GM19193 (cell line): ENCODE measurements at regions not wholly inside any gene's neighbourhood (a gene's known extent, or its start where the extent isn't known, plus 50 kb on each side); places are given as distances from the start of the nearest gene placed in this dataset.

Source experiments
- POLR2A ChIP-seq: IDR thresholded peaks from 4 replicates; pipeline ENCODE4 v1.6.1; 2011; ENCODE audit not compliant: insufficient read depth, insufficient read length; ENCODE audit errors: extremely low read depth

DNA sequence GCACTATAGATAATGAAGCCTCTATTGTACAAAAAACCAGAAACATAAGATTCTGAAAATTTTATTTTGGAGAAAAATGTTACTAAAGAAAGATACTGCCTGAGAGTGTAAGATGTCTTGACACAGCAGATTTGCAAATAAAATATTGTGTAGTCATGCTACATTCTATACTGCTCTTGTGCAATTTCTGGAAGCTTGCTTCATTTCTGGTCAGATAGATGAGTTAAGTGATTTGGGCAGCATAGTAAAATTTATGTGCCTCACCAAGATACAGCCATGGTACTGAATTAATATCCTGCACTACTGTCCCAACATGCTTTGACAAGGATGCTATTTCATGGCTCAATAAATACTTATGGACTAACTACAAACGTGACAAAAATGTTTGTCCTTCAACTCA is 55.1 kb upstream of the STARD13 start:
- no peak for TF ChIP-seq POLR2A

DNA sequence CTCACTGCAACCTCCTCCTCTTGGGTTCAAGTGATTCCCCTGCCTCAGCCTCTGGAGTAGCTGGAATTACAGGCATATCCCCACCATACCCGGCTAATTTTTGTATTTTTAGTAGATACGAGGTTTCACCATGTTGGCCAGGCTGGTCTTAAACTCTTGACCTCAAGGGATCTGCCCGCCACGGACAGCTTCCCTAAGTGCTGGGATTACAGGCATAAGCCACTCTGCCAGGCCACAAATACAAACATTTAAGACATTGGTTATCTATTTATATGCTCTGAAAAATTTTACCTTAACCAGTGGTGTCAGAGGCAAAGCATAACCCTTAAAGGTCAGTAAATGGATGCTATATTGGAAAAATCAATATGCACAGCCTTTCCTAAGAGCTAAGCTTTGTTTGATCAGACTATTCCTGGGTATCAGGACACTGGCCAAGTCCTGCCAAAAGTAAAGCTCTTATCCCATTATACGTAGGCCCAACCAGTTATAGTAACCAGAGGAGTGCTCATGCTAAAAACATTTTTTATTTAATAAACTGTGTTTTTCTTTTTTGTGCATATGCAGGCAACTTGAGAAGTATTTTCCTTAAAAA is 56.4 kb upstream of the STARD13 start:
- no peak for TF ChIP-seq POLR2A

DNA sequence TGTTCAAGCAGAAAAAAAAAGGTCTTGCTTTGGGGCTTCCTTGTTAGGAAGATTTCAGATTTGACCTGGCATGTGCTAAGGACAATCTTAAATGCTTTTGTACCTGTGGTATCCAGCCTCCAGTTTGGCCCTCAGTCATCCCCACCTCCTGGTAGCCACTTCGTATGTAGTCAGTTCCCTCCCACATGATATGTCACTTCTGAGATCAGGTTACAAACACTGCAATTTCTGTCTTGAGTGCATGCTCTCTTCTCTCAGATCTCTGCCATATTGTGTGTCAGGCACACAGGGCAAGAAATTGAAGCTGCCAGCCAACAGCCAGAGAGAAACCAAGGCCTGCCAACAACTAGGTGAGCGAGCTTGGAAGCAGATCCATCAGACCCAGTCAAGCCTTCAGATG is 60.3 kb upstream of the STARD13 start:
- TF ChIP-seq POLR2A: no peak

DNA sequence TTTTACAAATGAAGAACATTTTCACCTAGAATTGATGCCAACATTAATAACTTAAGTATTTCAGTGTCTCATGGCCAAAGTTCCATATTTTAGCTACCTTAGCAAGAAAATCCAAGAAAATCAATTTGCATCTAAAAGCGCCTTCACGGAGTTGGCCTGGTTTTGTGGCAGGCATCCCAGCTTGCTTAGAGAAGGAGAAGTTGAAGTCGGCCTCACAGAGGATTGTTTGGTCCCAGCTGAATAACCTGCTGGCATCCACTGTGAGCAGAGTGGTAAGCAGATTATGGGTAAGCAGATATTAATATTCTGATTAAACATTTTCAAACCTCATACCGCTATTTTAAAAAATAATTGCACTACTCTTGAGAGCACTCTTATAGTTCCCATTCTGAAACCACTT is 62.3 kb upstream of the STARD13 start:
- no peak for TF ChIP-seq POLR2A

DNA sequence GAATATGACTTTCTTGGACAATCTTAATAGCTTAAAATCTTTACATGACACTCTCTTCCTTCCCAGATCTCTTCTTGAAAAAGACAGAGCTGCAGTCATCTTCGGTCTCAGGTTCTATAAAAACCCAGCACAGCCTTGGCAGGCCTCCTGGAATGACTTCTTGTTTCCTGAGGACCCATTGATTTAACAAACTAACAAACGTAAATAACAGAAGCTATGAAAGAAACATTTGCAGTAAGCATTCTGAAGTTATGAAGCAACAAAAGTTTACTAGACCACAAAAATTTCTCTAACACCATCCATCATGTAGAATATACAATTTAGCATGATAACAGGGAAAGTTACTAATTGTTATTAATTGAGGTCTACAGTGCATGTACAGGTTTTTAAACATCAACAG is 62.8 kb upstream of the STARD13 start:
- TF ChIP-seq POLR2A: no peak

DNA sequence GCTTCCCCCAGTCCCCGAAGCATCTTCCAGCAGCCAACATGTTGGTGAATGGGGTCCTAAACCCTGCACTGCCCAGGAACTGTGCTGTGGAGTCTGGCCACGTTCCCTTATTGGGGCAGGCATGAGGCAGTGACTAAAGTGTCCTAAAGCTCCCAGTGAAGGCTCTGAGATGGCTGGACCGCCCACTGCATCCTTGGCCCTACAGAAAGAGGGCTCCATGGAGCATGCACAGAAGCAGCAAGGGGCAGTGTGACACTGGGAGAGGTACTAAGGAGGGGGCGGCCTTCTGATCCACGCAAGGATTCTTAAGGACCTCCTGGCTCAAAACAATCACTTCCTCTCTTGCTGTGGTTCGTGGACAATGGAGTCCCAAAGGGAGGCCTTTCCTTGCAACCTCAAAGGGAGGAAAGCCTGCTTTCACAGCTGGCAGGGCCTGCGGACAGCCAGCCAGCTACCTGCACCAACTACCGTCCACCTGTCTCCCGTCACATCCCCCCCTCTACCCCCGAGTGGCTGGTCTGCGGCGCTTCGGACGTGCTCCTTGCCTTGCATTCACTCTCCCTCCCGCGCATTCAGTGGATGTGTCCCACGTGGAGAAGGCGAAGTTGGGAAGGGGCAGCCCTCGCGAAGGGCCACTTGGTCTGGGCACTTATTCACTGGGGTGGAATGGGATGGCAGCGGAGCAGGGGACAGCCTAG is 63.9 kb upstream of the STARD13 start:
- TF ChIP-seq POLR2A: no peak

DNA sequence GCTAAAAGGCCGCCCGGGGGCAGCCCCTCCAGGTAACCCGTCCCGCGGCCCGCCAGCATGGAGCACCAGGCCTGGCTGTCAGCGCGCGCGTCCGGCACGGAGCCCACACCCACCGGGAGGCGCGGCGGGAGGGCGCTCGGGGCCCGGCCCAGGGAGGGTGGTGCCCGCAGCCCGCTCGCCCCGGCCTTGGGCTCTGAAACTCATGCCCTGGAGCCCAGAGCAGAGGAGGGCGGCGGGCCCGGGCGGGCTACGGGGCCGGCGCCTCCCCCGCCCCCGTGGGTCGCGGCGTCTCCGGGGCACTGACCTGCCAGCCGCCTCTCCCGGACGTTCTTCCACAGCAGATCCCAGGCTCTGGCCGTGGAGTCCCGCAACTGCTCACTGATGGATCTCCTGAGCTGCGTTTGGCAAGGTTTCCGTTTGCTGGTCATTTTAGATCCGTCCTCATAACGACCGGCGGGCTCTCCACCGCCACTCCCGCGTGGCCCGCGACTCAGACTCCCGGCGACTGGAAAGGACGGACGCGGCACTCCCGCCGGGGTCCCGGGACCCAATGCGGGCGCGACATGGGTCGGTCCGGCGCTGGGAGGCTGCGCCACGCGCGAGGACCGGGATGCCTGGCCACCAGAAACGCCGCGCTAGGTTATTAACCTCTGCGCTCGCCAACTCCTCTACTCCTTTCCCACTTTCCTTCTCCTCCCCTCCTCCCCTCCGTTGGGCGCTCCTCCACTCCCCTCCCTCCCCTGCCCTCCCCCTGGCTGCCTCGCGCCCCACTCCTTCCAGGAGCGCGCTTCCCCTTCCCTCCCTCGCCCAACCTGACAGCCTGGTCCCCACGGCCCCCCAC is 64.7 kb upstream of the STARD13 start:
- TF ChIP-seq POLR2A: no peak

DNA sequence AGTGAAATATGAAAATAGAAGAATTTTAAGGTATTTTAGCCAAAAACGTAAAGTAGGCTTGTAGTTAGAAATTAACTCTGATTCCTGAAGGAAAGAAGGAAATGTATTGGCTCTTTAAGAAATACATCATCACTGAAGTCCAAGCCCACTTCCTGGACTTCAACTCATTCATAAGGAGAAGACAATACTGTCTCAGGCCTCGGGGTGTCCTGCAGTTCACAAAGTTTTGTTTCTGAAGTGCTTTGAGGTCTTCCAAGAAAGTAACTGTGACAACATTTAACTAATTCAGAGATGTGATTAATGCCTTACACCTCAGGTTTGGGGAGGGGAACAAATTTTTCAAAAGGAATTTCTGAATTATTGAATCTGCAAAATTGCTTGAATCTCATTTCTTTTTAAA is 65.8 kb upstream of the STARD13 start:
- TF ChIP-seq POLR2A: no peak

DNA sequence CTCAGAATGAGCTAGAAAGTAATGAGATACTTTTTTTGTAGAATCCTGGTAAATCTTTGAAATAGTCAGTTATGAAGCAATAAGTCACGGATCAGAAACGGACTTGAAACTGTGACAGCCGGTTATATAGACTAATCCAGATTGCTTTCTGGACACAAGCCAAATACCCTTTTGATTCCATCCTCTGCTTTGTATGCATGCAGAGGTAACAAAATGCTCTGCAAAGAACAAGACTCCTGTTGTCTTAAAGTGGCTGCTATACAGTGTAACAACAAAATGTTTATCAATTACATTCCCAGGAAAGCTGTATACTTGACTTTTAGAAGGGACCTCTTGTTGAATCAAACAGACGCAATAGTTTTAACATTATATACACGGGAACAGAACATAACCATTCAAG is 66.5 kb upstream of the STARD13 start:
- TF ChIP-seq POLR2A: no peak

DNA sequence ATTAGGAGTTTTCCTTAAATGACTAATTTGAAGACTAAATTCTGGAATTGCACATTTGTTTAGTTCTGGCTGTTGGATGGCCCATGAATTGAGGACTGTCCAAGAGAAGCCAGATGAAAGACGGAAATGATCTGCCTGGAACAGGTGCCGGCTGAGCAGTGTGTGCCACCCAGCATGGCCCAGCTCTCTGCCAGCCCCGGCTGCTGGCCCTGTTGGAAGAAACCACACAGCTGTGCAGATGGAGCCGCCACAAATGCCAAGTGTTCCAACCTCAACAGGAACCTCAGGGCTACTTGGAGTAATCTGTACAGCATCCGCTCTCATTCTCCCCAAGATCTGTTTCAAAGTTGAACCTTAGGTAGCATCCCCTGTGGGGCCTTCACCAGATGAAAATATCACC is 67.0 kb upstream of the STARD13 start:
- no peak for TF ChIP-seq POLR2A

DNA sequence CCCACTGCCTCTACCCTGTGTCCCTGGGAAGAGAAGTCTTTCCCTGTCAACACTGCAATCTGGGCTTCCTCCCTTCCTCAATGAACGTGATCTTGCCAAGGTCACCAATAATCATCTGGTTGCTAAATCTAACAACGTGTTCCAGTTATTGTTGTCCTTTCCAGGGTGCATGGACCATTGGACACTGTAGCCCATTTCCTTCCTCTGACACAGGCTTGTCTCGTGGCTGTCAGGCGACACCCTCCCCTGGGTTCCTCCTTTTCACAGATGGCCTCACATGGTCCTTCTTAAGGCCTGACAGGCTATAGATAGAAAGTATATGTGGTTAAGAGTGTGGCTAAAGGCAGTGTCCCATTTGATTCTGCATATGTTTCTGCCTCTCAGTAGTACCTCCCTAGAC is 67.7 kb upstream of the STARD13 start:
- no peak for TF ChIP-seq POLR2A

DNA sequence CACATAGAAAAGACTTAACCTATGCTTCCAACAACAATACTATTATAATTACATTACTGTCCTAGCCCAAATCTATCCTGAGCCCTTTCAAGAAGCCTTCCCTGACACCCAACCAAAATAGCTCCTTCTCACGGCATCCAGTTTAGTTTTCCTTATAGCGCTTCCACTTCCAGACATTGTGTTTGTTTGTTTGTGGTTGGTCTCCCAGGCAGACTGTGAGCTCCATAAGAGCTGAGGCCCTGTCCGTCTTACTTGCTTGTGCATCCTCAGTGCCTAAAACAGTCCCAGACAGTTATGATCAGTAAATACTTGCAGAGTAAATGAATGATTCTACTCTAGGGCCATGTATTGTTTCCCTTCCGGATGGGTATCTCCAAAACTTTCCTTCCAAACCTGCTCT is 68.1 kb upstream of the STARD13 start:
- TF ChIP-seq POLR2A: no peak

DNA sequence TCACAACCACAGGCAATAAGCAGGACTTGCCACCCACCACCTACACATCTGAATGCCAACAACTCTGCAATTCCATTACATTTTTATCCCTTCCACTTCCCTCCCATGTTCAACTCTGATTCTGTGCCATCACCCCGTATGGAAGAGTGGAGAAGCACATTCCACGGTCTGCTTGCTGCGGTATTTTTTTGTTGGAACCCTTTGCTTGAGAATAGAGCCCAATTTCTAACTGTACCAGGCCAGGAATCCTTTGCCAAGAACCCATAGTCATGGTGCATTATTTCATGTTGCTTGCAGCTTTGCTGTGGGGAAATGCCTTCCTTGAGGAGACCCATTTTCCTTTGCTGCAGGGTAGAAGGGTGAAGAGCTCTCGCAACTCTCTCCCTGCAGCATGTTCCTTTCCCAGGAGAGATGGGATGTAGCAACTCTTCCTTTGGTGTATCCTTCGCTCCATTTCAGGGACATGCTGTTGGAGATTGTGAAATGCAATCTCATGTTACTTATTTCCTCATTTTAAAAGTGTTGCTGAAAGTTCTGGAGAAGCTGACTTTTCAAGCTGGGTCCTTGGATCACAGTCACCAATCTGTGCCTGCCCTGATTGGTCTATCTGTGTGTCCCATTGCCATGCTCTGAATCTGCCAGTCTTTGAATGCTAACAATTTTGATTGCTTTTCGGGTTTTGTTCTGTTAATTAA is 69.8 kb upstream of the STARD13 start:
- TF ChIP-seq POLR2A: no peak

DNA sequence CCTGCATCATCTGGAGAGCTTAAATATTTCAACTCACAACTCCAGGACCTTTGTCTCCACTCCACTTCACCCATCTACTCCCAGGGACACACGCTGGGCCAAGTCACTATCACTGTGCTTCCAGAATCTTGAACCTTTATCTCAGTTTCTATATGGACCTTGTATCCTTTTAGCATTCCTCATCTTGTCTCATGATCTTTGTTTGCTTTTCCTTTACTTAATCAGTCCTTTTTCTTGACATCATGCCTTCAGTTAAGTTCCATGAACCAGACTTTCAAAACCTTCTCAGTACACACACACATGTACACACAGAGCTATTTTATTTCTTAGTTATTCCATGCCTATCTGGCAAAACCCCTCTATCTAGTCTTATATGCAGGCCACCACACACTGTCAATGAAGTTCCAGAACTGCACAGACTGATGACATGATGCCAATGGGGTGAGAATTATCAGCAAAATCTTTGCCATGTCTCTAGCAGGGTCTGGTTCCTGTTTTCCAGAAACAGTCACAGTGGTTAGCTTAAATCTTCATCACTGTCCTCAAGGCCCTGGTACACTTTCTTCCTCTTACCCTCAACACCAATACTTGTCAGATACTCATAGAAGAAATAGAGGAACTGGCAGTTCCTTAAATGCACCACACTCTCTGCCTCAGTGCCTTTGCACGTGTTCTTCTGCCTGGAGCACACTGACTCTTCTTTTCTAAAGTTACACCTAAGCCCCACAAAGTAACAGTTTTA is 77.6 kb upstream of the STARD13 start:
- no peak for TF ChIP-seq POLR2A

DNA sequence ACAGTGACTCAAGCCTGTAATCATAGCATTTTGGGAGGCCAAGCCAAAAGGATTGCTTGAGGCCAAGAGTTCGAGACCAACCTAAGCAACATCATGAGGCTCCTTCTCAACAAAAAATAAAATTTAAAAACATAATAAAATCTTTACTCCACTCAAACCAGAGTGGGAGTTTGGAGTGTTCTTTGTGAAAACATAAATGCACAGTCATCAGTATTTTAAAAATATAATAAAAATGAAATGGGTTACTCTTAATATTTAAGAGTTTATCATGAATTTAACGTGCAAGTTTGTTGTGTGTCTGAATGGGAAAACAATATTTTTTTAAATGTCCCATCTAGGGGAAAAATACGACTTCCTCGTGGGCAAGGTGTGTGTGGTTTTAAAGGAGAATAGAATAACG is 78.6 kb upstream of the STARD13 start:
- TF ChIP-seq POLR2A: no peak

DNA sequence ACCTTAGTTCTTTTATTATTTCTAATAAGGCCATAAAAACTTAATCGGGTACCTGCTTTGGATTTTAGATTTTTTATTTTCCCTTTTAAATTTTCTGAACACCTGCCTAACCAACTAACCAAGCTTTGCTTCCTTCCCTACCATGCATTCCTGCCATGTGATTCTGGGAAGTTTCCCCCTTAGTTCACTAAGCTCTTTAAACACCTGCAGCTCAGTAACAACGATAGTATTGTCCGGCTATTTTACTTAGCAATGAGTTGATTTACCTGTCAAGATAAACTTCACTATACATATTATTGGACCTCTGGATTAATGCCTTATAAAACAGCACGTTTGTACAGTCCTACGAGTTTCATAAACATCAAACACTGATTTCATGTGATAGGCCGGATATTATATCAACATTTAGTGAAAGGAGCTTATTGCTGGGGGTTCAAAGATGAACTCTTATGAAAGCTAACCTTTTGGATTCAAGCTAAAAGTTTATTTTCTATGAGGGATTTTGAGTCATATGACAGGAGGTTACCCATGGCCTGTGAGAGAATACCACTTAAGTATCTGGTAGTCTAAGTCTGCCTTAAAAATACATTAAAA is 81.0 kb upstream of the STARD13 start:
- TF ChIP-seq POLR2A: no peak
